ENCODE measurements at regions not wholly inside any gene's neighbourhood (a gene's known extent, or its start where the extent isn't known, plus 50 kb on each side); places are given as distances from the start of the nearest gene placed in this dataset.
"Not testable (repeated sequence)": the region's sequence is repeated elsewhere in the genome, so short reads cannot be mapped to it uniquely, and the experiment has no call there.

DNA sequence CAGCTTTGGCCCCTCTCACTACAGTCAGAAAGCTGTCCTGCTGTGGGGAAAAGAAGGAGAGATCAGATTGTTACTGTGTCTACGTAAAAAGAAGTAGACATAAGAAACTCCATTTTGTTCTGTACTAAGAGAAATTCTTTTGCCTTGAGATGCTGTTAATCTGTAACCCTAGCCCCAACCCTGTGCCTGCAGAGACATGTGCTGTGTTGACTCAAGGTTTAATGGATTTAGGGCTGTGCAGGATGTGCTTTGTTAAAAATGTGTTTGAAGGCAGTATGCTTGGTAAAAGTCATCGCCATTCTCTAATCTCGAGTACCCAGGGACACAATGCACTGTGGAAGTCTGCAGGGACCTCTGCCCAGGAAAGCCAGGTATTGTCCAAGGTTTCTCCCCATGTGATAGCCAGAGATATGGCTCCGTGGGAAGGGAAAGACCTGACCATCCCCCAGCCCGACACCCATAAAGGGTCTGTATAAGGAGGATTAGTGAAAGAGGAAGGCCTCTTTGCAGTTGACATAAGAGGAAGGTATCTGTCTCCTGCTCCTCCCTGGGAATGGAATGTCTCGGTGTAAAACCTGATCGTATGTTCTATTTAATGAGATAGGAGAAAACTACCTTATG is 263.9 kb downstream of the LMX1A start:
- H3K27ac Mint-ChIP-seq, ATAC-seq: not testable (repeated sequence)
- peaks cover 24 to 41% of the 10 kb centered on the region in 2 donors for H3K9me3 Mint-ChIP-seq

GRCh38 chr1:165080253-165080896 is 276.1 kb downstream of the LMX1A start:
- Mint-ChIP-seq H3K9me3 (peaks cover 5 to 11% of the 10 kb centered on the region in 2 donors), H3K36me3 (peaks cover 0 to 4% of the 10 kb centered on the region in 2 donors), H3K27ac (no peak overlapping the region)
- DNase-seq (ENCODE audit: low spot score in 2 of 2): no peak
- ATAC-seq: no peak

More for the DNA sequence above, 263.9 kb downstream of the LMX1A start:
- not testable (repeated sequence) for DNase-seq (ENCODE audit: low spot score in 2 of 2)
- H3K36me3 Mint-ChIP-seq: peaks cover 11 to 29% of the 10 kb centered on the region in 2 donors

DNA sequence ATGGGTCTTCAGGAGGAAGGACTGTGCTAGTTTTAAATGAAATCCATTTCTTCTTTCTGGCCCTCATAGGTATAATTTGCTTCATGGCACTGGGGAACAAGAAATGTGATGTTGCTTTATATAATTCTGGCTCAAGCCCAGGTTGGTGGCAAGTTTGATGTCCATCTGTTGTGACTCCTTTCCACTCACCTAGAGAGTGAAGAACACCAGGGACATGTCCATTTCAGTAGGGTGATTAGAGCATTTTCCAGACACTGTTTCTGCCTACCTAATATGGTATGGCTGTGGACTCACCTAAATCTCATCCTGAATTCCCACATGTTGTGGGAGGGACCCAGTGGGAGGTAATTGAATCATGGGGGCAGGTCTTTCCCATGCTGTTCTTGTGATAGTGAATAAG is 278.1 kb downstream of the LMX1A start:
- H3K27ac Mint-ChIP-seq: no peak overlapping the region
- H3K9me3 Mint-ChIP-seq: peaks cover 0 to 7% of the 10 kb centered on the region in 2 donors
- H3K36me3 Mint-ChIP-seq: no peaks in the 10 kb centered on the region
- no peak for DNase-seq (ENCODE audit: low spot score in 2 of 2)
- ATAC-seq: no peak

DNA sequence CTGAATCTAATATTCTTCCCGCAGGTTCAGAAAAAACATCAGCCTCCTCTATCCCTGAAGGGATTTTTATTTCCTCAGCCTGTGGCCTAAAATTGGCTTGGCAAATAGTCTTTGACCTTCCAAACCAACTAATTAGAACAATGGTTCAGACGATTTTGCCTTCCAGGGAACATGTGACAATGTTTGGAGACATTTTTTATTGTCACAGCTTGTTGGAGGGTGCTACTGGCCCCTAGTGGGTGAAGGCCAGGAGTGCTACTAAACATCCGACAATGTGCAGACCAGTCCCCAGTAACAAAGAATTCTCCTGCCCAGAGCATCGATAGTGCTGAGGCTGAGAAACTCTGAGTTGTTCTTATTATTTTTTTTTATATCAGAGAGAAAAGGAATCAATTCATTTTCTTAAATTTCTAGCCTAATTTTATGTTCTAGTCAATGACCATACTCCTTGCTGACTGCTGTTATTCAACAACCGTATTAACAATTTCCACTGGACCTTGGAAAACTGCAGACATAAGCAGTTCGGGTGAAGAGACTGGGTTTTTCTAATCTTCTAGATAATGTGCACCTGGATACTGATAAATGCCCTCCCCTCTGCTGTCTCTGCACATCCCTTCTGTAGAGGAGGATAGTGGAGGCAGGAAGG is 280.7 kb downstream of the LMX1A start:
- Mint-ChIP-seq H3K27ac (no peak overlapping the region), H3K9me3 (peaks cover 0 to 6% of the 10 kb centered on the region in 2 donors), H3K36me3 (no peaks in the 10 kb centered on the region)
- no peak for ATAC-seq
- no peak for DNase-seq (ENCODE audit: low spot score in 2 of 2)

- ATAC-seq: no peak
- Mint-ChIP-seq H3K36me3 (no peaks in the 10 kb centered on the region), H3K9me3 (no peaks in the 10 kb centered on the region), H3K27ac (no peak overlapping the region)
- DNase-seq (ENCODE audit: low spot score in 2 of 2): no peak
These were observed 283.1 kb downstream of the LMX1A start for GRCh38 chr1:165073185-165074007.

- Mint-ChIP-seq H3K9me3 (no peaks in the 10 kb centered on the region), H3K27ac (no peak overlapping the region), H3K36me3 (no peaks in the 10 kb centered on the region)
- DNase-seq (ENCODE audit: low spot score in 2 of 2): no peak
- no peak for ATAC-seq
These were observed 285.8 kb downstream of the LMX1A start for GRCh38 chr1:165070675-165071074.

- DNase-seq (ENCODE audit: low spot score in 2 of 2): no peak
- Mint-ChIP-seq H3K27ac (no peak overlapping the region), H3K36me3 (no peaks in the 10 kb centered on the region), H3K9me3 (no peaks in the 10 kb centered on the region)
- no peak for ATAC-seq
These were observed 286.7 kb downstream of the LMX1A start for GRCh38 chr1:165069829-165070228.

GRCh38 chr1:165068741-165069140 is 287.8 kb downstream of the LMX1A start:
- DNase-seq (ENCODE audit: low spot score in 2 of 2): no peak
- ATAC-seq: no peak
- Mint-ChIP-seq H3K27ac (no peak overlapping the region), H3K36me3 (no peaks in the 10 kb centered on the region), H3K9me3 (peaks cover 0 to 1% of the 10 kb centered on the region in 2 donors)

DNA sequence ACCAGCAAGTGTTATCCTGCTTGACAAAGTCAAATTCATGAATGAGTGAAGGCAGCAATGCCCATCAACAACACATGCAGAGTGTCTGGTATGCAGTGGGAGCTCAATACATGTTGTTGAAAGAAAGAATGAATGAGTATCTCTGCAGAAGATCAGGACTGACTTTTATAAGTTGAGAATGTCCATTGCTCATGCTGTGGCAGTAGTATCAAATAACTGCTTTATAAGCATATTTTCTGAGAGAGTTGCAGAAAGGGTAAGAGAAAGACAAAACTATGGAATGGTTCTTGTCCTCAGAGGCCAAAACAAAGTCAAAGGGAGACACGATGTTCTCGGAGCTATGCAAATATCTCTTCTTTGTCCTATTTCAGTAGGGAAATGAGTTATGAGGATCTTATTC is 288.7 kb downstream of the LMX1A start:
- no peak for ATAC-seq
- Mint-ChIP-seq H3K9me3 (peaks cover 0 to 4% of the 10 kb centered on the region in 2 donors), H3K27ac (no peak overlapping the region), H3K36me3 (no peaks in the 10 kb centered on the region)
- no peak for DNase-seq (ENCODE audit: low spot score in 2 of 2)

GRCh38 chr1:165063181-165063965 is 293.1 kb downstream of the LMX1A start:
- Mint-ChIP-seq H3K36me3 (no peaks in the 10 kb centered on the region), H3K27ac (no peak overlapping the region), H3K9me3 (peaks cover 8 to 11% of the 10 kb centered on the region in 2 donors)
- no peak for DNase-seq (ENCODE audit: low spot score in 2 of 2)
- ATAC-seq: no peak

DNA sequence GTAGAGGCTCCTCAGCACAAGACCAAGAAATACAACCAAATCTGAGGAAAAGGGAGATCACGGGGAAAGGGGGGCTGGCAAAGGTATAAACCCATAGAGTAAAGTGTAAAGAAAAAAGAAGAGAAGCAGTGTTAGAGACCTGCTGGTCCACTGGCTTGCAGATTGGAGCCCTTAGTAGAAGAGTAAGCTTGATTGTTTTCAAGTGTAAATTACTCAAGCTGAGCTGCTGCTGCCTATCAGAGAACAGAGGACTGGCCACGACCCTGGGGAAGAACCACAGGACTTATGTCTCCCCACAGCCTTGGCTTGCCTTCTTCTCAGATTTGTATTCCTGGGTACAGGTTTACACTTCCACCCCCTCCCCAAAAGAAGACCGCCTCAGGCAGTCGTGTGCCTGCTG is 294.2 kb downstream of the LMX1A start:
- ATAC-seq (no peak), DNase-seq (ENCODE audit: low spot score in 2 of 2) (no peak)
- no peak overlapping the region for H3K27ac Mint-ChIP-seq
- no peaks in the 10 kb centered on the region for H3K36me3 Mint-ChIP-seq
- H3K9me3 Mint-ChIP-seq: peaks cover 8 to 11% of the 10 kb centered on the region in 2 donors

- Mint-ChIP-seq H3K36me3 (no peaks in the 10 kb centered on the region), H3K9me3 (peaks cover 8 to 11% of the 10 kb centered on the region in 2 donors)
- ATAC-seq: no peak
These were observed 296.2 kb downstream of the LMX1A start for GRCh38 chr1:165060285-165060793.

DNA sequence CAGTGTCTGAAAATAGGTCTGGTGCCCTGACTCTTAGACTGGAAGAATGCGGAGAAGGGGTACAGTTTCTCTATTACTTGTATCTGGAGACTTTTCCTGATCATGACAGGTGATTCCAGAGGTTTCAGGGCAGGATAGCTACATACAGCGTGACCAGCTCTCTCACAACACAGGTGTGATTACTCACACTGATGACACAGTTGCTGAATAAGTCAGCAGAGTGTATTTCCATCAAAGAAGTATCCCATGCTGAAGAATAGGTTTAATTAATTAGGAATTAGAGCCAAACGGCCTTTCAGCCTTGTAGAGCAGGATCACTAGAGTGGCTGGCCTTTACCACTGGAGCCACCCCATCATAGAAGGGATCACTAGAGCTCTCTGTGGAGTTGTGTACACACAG is 298.6 kb downstream of the LMX1A start:
- ATAC-seq (no peak), DNase-seq (ENCODE audit: low spot score in 2 of 2) (no peak)
- Mint-ChIP-seq H3K36me3 (no peaks in the 10 kb centered on the region), H3K9me3 (peaks cover 7 to 8% of the 10 kb centered on the region in 2 donors), H3K27ac (no peak overlapping the region)

More at GRCh38 chr1:165060285-165060793, 296.2 kb downstream of the LMX1A start:
- no peak overlapping the region for H3K27ac Mint-ChIP-seq
- no peak for DNase-seq (ENCODE audit: low spot score in 2 of 2)

- ATAC-seq (no peak), DNase-seq (ENCODE audit: low spot score in 2 of 2) (no peak)
- Mint-ChIP-seq H3K9me3 (peaks cover 7 to 8% of the 10 kb centered on the region in 2 donors), H3K27ac (no peak overlapping the region), H3K36me3 (no peaks in the 10 kb centered on the region)
These were observed 299.6 kb downstream of the LMX1A start for GRCh38 chr1:165056914-165057313.

DNA sequence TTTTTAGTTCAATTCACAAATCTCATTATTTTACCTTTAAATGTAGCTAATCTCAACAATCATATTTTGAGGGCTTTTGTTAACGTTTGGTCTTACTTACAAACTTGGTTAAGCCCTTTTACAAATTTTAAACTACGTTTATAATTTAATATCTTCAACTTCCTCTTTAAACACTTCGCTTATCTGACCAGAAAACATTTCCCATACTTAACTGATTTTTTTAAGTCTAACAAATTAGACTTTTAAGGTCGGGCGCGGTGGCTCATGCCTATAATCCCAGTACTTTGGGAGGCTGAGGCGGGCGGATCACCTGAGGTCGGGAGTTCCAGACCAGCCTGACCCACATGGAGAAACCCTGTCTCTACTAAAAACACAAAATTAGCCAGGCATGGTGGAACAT is 300.9 kb downstream of the LMX1A start:
- H3K27ac Mint-ChIP-seq: no peak overlapping the region
- DNase-seq (ENCODE audit: low spot score in 2 of 2): no peak
- no peaks in the 10 kb centered on the region for H3K36me3 Mint-ChIP-seq
- no peaks in the 10 kb centered on the region for H3K9me3 Mint-ChIP-seq
- ATAC-seq: no peak

- ATAC-seq: no peak
These were observed 301.9 kb downstream of the LMX1A start for GRCh38 chr1:165054627-165055026.

More at GRCh38 chr1:165054627-165055026, 301.9 kb downstream of the LMX1A start:
- DNase-seq (ENCODE audit: low spot score in 2 of 2): no peak
- Mint-ChIP-seq H3K27ac (no peak overlapping the region), H3K9me3 (peaks cover 0 to 5% of the 10 kb centered on the region in 2 donors), H3K36me3 (no peaks in the 10 kb centered on the region)

All from activated naive CD4-positive, alpha-beta T cell treated with anti-CD3 and anti-CD28 coated beads, Interleukin-2, amount 50 U/mL, for 72 hours (primary cell).